HCT116 (cell line): ENCODE measurements at regions not wholly inside any gene's neighbourhood (a gene's known extent, or its start where the extent isn't known, plus 50 kb on each side); places are given as distances from the start of the nearest gene placed in this dataset.

Experiments
- ATAC-seq: fragments of 200-7000 bp; cut with Tn5 transposase; 2 replicates; pipeline ENCODE4 v1.9.1; 2020; ENCODE audit warnings: mild to moderate bottlenecking, moderate library complexity
- BruUV-seq: library from RNA; stranded (reverse); fragments of 400-500 nt; replicated peaks from 2 replicates; lab custom pipeline; 2021; lab: Mats Ljungman, UMichigan
- CTCF ChIA-PET: fragments of 300-600 bp; sonication (Branson Sonifier 250); formaldehyde crosslinking; loops from one replicate; lab custom pipeline; 2021; ENCODE audit warnings: antibody characterized with exemption; lab: Charles Lee
- POLR2A ChIA-PET: fragments of 300-600, 350-600 bp; sonication (Branson Sonifier 250); formaldehyde crosslinking; loops from one replicate; lab custom pipeline; 2021; ENCODE audit warnings: antibody characterized with exemption; lab: Charles Lee
- RAD21 ChIA-PET, 2 experiments: fragments of 300-600 bp; sonication (Branson Sonifier 250); formaldehyde crosslinking; loops; one replicate each; lab custom pipeline; 2023; ENCODE audit warnings: low total read pairs in 2 of 2; ENCODE audit not compliant: uncharacterized antibody in 2 of 2, unreplicated experiment in 2 of 2, low non-redundant PET in 1 of 2; lab: Charles Lee
- DNase-seq: peaks from one replicate; pipeline ENCODE4 v3.0.0-alpha.2; 2010; ENCODE audit warnings: low read depth, low spot score
- H2AFZ ChIP-seq: fragments of 200-600 bp; shearing (Covaris generic), sonication (generic); 2 replicates; pipeline ENCODE4 v1.6.1; 2017; ENCODE audit warnings: low read depth, mixed run types, mixed read lengths, antibody characterized with exemption, low read length; ENCODE audit not compliant: poor library complexity, severe bottlenecking
- H3K27ac ChIP-seq: 2 replicates; pipeline ENCODE4 v1.5.1; 2012; ENCODE audit warnings: low read depth, low read length
- H3K27me3 ChIP-seq: fragments of 200-600 bp; sonication (generic); 2 replicates; pipeline ENCODE4 v1.6.1; 2016; ENCODE audit warnings: mixed run types, low read length, mixed read lengths; ENCODE audit not compliant: insufficient read depth
- H3K36me3 ChIP-seq, 2 experiments: fragments of 200-500 bp in 1 of 2; fragments of 200-600 bp in 1 of 2; sonication (Bioruptor generic) in 1 of 2; sonication (generic) in 1 of 2; 2 replicates each; pipeline versions ENCODE4 v1.5.1 to v1.6.1; 2014 to 2016; ENCODE audit warnings: low read length in 2 of 2, inconsistent platforms in 1 of 2, mixed read lengths in 1 of 2, mixed run types in 1 of 2; ENCODE audit not compliant: insufficient read depth in 2 of 2, control insufficient read depth in 1 of 2
- H3K4me1 ChIP-seq, 2 experiments: fragments of 200-600 bp in 1 of 2; sonication (generic) in 1 of 2; 2 replicates each; pipeline versions ENCODE4 v1.5.1 to v1.6.1; 2012 to 2017; ENCODE audit warnings: low read length in 2 of 2, inconsistent platforms in 1 of 2, mild to moderate bottlenecking in 1 of 2, mixed read lengths in 1 of 2, mixed run types in 1 of 2, moderate library complexity in 1 of 2; ENCODE audit not compliant: insufficient read depth in 2 of 2, control insufficient read depth in 1 of 2
- H3K4me2 ChIP-seq: fragments of 200-600 bp; sonication (generic); 2 replicates; pipeline ENCODE4 v1.6.1; 2017; ENCODE audit warnings: mixed run types, low read length, mixed read lengths
- H3K4me3 ChIP-seq, 2 experiments: fragments of 200-600 bp in 1 of 2; sonication (generic) in 1 of 2; replicated peaks in 1 of 2; 2 replicates each; pipeline ENCODE4 v1.5.1; 2011 to 2016; ENCODE audit warnings: low read length in 2 of 2, control low read depth in 1 of 2, low read depth in 1 of 2, mild to moderate bottlenecking in 1 of 2, mixed read lengths in 1 of 2, mixed run types in 1 of 2
- H3K79me2 ChIP-seq: fragments of 200-600 bp; sonication (generic); 2 replicates; pipeline ENCODE4 v1.6.1; 2017; ENCODE audit warnings: mild to moderate bottlenecking, mixed run types, low read length, moderate library complexity, mixed read lengths; ENCODE audit not compliant: insufficient read depth
- H3K9ac ChIP-seq: fragments of 200-600 bp; sonication (generic); 2 replicates; pipeline ENCODE4 v1.6.1; 2016; ENCODE audit warnings: low read length, mixed read lengths
- H3K9me2 ChIP-seq: fragments of 200-600 bp; sonication (generic), shearing (Covaris generic); 2 replicates; pipeline ENCODE4 v1.6.1; 2017; ENCODE audit warnings: mixed run types, mild to moderate bottlenecking, moderate library complexity; ENCODE audit not compliant: insufficient read depth
- H3K9me3 ChIP-seq, 2 experiments: fragments of 200-500 bp in 1 of 2; fragments of 200-600 bp in 1 of 2; sonication (Bioruptor generic) in 1 of 2; sonication (generic) in 1 of 2; 2 replicates each; pipeline ENCODE4 v1.6.1; 2014 to 2017; ENCODE audit warnings: low read length in 2 of 2, mixed read lengths in 2 of 2, inconsistent platforms in 1 of 2, low read depth in 1 of 2, mild to moderate bottlenecking in 1 of 2, mixed run types in 1 of 2, moderate library complexity in 1 of 2; ENCODE audit not compliant: control insufficient read depth in 1 of 2, insufficient read depth in 1 of 2
- H4K20me1 ChIP-seq: fragments of 200-600 bp; sonication (generic), shearing (Covaris generic); 2 replicates; pipeline ENCODE4 v1.6.1; 2017; ENCODE audit warnings: mixed run types, mild to moderate bottlenecking, moderate library complexity; ENCODE audit not compliant: insufficient read depth
- CBX3 ChIP-seq: IDR thresholded peaks from 2 replicates; pipeline ENCODE4 v1.6.1; 2012; ENCODE audit warnings: low read depth
- CEBPB ChIP-seq: IDR thresholded peaks from 2 replicates; pipeline ENCODE4 v1.6.1; 2012; ENCODE audit warnings: low read depth
- ELF1 ChIP-seq: IDR thresholded peaks from 2 replicates; pipeline ENCODE4 v1.6.1; 2012; ENCODE audit warnings: low read depth, borderline replicate concordance
- EZH2 ChIP-seq: fragments of 200-600 bp; sonication (generic); IDR thresholded peaks from 2 replicates; pipeline ENCODE4 v1.6.1; 2017; ENCODE audit warnings: antibody characterized with exemption, mixed run types
- FOSL1 ChIP-seq: IDR thresholded peaks from 2 replicates; pipeline ENCODE4 v1.6.1; 2012; ENCODE audit warnings: low read depth
- JUND ChIP-seq: IDR thresholded peaks from 2 replicates; pipeline ENCODE4 v1.6.1; 2012
- MAX ChIP-seq: IDR thresholded peaks from 2 replicates; pipeline ENCODE4 v1.6.1; 2012
- POLR2A ChIP-seq: IDR thresholded peaks from 2 replicates; pipeline ENCODE4 v1.7.0; 2011; ENCODE audit warnings: borderline replicate concordance; ENCODE audit not compliant: insufficient read depth, insufficient read length; ENCODE audit errors: extremely low read depth
- POLR2AphosphoS5 ChIP-seq: IDR thresholded peaks from 2 replicates; pipeline ENCODE4 v1.6.1; 2011; ENCODE audit warnings: mild to moderate bottlenecking, low read depth, low read length, moderate library complexity
- SIN3A ChIP-seq: IDR thresholded peaks from 2 replicates; pipeline ENCODE4 v1.6.1; 2012; ENCODE audit warnings: low read depth
- SP1 ChIP-seq: IDR thresholded peaks from 2 replicates; pipeline ENCODE4 v1.6.1; 2012; ENCODE audit warnings: low read depth
- TCF7L2 ChIP-seq: IDR thresholded peaks from 2 replicates; pipeline ENCODE4 v1.7.0; 2011; ENCODE audit warnings: borderline replicate concordance, inconsistent platforms; ENCODE audit not compliant: insufficient read depth, insufficient read length; ENCODE audit errors: extremely low read depth
- YY1 ChIP-seq: IDR thresholded peaks from 2 replicates; pipeline ENCODE4 v1.6.1; 2011; ENCODE audit warnings: low read length, low read depth, moderate library complexity, mild to moderate bottlenecking; ENCODE audit not compliant: insufficient replicate concordance; ENCODE audit errors: extremely low read depth
- ZFX ChIP-seq: fragments of 450-650 bp; IDR thresholded peaks from 2 replicates; pipeline ENCODE4 v1.6.1; 2017
- ZNF274 ChIP-seq: fragments of 200-500 bp; sonication (Bioruptor generic); IDR thresholded peaks from 2 replicates; pipeline ENCODE4 v1.6.1; 2014; ENCODE audit warnings: mild to moderate bottlenecking, low read depth, low read length, inconsistent platforms
- intact Hi-C: fragments of 100-400 bp; cut with micrococcal nuclease; formaldehyde crosslinking; loops from 2 replicates; pipeline ENCODE4 v1.10.0; 2022
- TF ChIP-seq, protein P1 (sequence below), 3 experiments: fragments of 200-600 bp in 1 of 3; sonication (generic) in 1 of 3; IDR thresholded peaks in 2 of 3; conservative IDR thresholded peaks in 1 of 3; 2 replicates each; pipeline ENCODE4 v1.5.1; 2012 to 2017; ENCODE audit warnings: low read depth in 2 of 3, low read length in 2 of 3, antibody characterized with exemption in 1 of 3, borderline replicate concordance in 1 of 3, control low read depth in 1 of 3, mild to moderate bottlenecking in 1 of 3, mixed read lengths in 1 of 3, mixed run types in 1 of 3, moderate library complexity in 1 of 3; ENCODE audit not compliant: insufficient read depth in 1 of 3
- TF ChIP-seq, protein P2 (sequence below): IDR thresholded peaks from 2 replicates; pipeline ENCODE4 v1.6.1; 2011; ENCODE audit warnings: mild to moderate bottlenecking, low read length, moderate library complexity; ENCODE audit not compliant: insufficient replicate concordance; ENCODE audit errors: extremely low read depth

DNA sequence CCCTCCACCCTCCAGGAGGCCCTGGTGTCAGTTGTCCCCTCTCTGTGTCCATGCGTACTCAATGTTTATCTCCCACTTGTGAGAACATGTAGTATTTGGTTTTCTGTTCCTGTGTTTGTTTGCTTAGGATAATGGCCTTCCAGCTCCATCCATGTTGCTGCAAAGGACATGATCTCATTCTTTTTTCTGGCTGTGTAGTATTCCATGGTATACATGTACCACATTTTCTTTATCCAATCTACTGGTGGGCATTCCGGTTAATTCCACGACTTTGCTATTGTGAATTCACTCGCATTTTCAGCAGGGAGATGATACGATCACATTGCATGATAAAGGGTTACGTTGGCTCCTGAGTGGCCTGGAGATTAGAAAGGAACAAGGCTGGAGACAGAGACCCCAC, 286.2 kb downstream of the FOXL1 start:
- intact Hi-C loops = no loop called here

More for the DNA sequence above, 286.2 kb downstream of the FOXL1 start:
- ChIA-PET RAD21 (no interaction called here), POLR2A (no interaction called here), CTCF (no interaction called here)
- Histone ChIP-seq H3K4me3 (no peak overlapping the region), H3K36me3 (no peaks in the 10 kb centered on the region), H3K4me2 (no peak overlapping the region), H4K20me1 (no peaks in the 10 kb centered on the region), H3K27me3 (peaks cover 23% of the 10 kb centered on the region; the same call in 1 of the 2 replicates), H3K9ac (no peak overlapping the region), H3K4me1 (no peaks in the 10 kb centered on the region), H3K79me2 (no peaks in the 10 kb centered on the region), H3K27ac (no peak overlapping the region), H3K9me2 (no peaks in the 10 kb centered on the region), H2AFZ (no peak overlapping the region), H3K9me3 (peaks cover 0 to 4% of the 10 kb centered on the region in 2 experiments; a peak in 1 of 4 replicates)
- no TSS peak for BruUV-seq
- TF ChIP-seq ELF1 = no peak
- no peak for TF ChIP-seq POLR2A
- no peak for TF ChIP-seq EZH2
- no peak for TF ChIP-seq YY1
- TF ChIP-seq SP1 = no peak
- no peak for TF ChIP-seq SIN3A
- TF ChIP-seq, protein P1, sequence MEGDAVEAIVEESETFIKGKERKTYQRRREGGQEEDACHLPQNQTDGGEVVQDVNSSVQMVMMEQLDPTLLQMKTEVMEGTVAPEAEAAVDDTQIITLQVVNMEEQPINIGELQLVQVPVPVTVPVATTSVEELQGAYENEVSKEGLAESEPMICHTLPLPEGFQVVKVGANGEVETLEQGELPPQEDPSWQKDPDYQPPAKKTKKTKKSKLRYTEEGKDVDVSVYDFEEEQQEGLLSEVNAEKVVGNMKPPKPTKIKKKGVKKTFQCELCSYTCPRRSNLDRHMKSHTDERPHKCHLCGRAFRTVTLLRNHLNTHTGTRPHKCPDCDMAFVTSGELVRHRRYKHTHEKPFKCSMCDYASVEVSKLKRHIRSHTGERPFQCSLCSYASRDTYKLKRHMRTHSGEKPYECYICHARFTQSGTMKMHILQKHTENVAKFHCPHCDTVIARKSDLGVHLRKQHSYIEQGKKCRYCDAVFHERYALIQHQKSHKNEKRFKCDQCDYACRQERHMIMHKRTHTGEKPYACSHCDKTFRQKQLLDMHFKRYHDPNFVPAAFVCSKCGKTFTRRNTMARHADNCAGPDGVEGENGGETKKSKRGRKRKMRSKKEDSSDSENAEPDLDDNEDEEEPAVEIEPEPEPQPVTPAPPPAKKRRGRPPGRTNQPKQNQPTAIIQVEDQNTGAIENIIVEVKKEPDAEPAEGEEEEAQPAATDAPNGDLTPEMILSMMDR (IDR thresholded peaks at IDR 0.05 in 2 of 3, conservative IDR thresholded peaks at IDR 0.05 in 1 of 3; ENCODE audit: borderline replicate concordance in 1 of 3, insufficient read depth in 1 of 3, low read depth in 2 of 3, low read length in 2 of 3) = no peak
- TF ChIP-seq POLR2AphosphoS5 = no peak
- no peak for TF ChIP-seq CBX3
- TF ChIP-seq CEBPB = no peak
- no peak for TF ChIP-seq TCF7L2
- no peak for TF ChIP-seq FOSL1
- TF ChIP-seq, protein P2, sequence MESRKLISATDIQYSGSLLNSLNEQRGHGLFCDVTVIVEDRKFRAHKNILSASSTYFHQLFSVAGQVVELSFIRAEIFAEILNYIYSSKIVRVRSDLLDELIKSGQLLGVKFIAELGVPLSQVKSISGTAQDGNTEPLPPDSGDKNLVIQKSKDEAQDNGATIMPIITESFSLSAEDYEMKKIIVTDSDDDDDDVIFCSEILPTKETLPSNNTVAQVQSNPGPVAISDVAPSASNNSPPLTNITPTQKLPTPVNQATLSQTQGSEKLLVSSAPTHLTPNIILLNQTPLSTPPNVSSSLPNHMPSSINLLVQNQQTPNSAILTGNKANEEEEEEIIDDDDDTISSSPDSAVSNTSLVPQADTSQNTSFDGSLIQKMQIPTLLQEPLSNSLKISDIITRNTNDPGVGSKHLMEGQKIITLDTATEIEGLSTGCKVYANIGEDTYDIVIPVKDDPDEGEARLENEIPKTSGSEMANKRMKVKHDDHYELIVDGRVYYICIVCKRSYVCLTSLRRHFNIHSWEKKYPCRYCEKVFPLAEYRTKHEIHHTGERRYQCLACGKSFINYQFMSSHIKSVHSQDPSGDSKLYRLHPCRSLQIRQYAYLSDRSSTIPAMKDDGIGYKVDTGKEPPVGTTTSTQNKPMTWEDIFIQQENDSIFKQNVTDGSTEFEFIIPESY = no peak
- TF ChIP-seq ZFX = no peak
- TF ChIP-seq MAX = no peak
- no peak for TF ChIP-seq JUND
- TF ChIP-seq ZNF274 = no peak
- ATAC-seq = no peak
- DNase-seq = no peak
